ENCODE measurements at regions not wholly inside any gene's neighbourhood (a gene's known extent, or its start where the extent isn't known, plus 50 kb on each side); places are given as distances from the start of the nearest gene placed in this dataset.

DNA sequence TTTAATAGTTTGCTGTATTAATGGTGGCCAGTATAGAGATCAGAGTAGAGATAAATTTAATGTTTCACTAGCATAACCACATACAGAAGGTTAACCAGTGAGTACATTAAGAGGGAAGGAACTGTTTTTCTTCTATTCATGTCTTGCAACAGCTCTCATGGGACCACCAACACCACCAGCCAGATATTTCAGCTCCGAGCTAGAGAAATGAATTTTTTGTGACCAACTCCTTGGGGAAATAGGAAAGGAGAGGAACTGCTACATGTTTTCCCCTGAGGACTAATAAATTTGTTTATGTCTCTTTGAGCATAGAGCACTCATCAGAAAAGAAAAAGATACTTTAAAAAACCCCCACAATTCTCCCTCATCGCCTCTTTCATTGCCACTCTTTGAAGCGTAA is 247.5 kb downstream of the MBNL1 start:
- DNase-seq (ENCODE audit: low read depth in 2 of 3, low spot score in 1 of 3) = no peak

DNA sequence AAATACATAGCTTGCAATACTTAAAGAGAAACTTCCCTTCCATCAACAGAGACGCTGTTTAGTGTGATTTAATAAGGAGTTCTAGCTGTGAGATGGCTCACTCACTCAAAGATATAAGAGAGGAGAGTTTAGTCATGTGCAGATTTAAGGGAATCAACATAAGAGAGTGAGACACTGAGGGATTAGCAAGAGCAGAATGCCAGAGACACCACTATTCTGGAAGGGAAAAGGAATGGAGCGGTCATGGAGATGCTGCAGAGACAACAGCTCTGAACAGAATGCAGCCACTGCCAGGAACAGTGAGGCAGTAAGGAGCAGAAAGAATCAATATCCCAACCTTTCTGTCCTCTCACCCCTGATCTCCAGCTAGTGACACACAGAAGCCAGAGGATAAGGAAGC is 248.8 kb downstream of the MBNL1 start:
- DNase-seq (ENCODE audit: low read depth in 2 of 3, low spot score in 1 of 3) = no peak

DNA sequence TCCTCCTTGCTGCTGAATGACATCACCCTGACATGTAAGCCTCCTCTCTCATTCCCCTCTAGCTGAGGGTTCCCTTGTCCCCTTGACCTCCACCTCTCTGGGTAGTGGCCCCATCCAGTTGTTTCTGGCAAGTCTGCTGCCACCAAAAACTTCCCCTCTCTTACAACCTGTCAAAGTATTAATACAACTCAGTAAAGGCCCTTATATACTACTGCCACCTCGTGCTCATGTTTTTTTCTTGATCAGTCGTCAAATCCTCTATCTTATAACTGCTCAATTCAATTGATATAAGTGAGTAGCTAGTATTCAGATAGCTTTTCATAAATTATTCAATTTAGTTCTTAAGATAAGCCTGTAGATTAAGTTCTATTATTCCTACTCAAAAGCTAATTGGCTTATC is 249.6 kb downstream of the MBNL1 start:
- no peak for DNase-seq (ENCODE audit: low read depth in 2 of 3, low spot score in 1 of 3)

DNA sequence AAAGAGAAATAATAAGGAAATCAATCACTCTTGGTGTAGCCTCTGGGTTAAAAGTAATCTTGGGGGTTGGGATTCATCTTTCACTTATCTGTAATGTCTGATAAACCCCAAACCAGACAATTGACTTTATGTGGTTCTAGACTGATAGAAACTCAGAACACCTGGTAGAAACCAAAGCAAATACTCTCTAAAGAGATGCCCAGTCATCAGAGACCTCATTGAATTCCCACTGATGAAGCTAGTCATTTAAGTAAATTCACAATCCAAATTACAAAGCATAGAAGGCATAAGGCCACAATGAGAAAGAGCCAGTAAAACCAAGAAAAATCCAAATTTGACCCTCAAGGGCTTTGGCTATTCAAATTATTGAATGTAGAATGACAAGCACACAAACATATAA is 250.6 kb downstream of the MBNL1 start:
- no peak for DNase-seq (ENCODE audit: low read depth in 2 of 3, low spot score in 1 of 3)

DNA sequence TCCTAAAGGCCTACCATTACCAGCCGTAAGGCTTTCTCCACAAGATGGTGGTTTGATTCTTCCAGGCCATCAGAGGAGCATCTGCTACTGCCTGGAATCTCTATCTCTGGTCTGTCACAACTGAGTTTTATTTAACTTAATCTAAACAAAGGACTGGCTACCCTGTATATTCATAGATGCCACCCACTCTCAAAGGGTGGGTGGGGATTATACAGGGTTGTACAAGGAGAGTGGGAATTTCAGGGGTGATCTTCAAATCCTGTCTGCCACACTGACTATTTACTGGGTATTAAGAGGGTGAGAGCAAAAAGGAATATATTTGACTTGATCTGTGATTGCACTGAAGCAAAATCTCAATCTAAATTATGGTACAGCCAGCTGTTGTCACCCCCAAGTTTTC is 253.3 kb downstream of the MBNL1 start:
- no peak for DNase-seq (ENCODE audit: low read depth in 2 of 3, low spot score in 1 of 3)

DNA sequence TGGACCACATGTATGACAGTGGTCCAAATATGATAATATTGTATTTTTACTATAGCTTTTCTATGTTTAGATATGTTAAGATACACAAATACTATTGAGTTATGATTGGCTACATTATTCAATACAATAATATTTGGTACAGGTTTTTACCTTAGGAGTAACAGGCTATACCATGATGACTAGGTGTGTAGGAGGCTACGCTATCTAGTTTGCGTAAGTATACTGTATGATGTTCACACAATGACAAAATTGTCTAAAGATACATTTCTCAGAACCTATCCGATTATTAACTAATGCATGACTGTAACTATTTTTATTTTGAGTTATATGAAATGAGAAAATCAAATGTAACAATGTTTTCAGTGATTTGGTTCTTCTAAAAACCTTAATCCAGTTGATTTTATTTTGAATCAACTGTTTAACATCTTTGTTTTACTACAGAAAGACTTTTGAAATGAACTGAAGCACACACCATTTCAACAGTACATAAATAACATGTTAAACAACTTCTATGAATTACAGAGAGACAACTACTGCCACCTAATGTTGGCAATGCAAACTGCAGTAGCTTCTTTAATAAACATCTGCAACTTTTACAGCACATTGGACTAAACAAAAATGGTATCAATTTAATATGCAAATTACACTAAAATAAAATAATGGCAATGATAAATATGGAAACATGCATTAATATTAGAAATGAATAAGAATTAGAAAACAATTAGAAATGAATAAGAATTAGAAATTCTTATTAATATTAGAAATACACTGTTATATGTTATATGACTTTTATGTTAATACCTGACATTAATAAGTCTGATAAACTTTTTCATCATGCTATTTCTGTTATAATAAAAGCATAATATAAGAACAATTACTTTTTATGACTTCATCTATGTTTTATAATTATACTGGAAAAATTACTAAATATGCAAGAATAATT is 255.7 kb downstream of the MBNL1 start:
- DNase-seq (ENCODE audit: low read depth in 2 of 3, low spot score in 1 of 3) = peak in 2 of 3 donors; percentile 22 to 52

DNA sequence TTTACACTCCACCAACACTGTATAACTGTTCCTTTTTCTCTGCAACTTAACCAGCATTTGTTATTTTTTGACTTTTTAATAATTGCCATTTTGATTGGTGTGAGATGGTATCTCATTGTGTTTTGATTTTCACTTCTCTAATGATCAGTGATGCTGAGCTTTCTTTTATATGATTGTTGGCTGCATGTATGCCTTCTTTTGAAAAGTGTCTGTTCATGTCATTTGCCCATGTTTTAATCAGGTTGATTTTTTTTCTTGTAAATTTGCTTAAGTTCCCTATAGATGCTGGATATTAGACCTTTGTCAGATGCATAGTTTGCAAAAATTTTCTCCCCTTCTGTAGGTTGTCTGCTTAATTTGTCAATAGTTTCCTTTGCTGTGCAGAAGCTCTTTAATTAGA is 263.0 kb downstream of the MBNL1 start:
- no peak for DNase-seq (ENCODE audit: low read depth in 2 of 3, low spot score in 1 of 3)

DNA sequence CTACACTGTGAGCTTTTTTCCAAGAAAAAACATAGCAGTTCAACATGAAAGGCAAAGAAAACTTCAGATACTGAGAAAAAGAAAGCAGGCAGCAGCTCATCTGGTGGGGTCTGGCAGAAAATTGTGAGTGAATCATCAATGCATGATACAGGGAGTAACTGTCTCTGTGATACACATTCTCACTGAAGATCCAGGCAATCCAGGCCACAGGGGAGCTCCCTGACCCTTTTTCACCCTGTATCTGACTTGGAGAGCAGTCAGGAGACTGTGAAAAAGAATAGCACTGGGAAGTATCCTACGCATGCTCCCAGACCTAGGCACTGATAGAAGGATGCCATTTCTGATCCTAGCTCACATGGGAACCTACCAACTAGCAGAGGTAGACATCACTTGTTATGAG is 269.8 kb downstream of the MBNL1 start:
- DNase-seq (ENCODE audit: low read depth in 2 of 3, low spot score in 1 of 3) = no peak

DNA sequence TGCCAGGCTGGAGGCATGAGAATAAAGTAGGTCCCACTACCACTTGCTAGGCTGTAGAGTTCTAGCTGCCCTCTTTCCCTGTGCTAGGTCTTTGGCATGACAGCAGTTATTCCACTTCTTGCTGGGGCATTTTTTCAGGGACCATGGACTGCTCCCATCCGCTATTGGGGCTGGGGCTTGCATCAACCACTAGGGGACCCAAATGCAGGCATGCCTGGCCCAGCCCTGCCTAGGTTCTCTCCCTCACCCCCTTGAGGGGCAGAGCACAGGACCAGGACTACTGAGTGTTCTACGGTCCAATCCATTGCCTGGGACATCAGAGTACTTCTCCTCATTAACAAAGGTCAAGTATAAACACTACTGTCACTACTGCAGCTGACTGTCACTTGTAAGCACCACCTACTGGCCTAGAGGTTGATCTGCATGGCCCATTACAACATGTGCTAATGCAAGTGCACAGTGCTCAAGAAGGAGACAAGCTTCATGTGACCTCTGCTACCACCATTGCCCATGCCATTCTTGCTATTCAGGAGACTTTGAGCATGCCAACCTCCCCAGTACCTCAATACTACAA is 270.5 kb downstream of the MBNL1 start:
- DNase-seq (ENCODE audit: low read depth in 2 of 3, low spot score in 1 of 3) = no peak

DNA sequence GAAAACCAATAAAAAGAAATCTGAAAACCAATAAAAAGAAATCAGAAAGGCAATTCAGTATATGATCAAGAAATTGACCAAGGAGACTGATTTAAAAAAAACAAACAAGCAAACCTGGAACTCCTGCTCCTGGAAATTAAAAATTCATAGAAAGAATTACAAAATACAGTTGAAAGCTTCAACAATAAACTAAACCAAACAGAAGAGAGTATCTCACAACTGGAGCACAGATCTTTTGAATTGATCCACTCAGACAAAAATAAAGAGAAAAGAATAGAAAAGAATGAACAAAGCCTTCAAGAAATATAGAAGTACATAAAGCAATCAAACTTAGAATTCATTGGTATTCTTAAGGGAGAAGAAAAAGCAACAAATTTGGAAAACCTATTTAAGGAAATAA is 271.4 kb downstream of the MBNL1 start:
- DNase-seq (ENCODE audit: low read depth in 2 of 3, low spot score in 1 of 3) = no peak

DNA sequence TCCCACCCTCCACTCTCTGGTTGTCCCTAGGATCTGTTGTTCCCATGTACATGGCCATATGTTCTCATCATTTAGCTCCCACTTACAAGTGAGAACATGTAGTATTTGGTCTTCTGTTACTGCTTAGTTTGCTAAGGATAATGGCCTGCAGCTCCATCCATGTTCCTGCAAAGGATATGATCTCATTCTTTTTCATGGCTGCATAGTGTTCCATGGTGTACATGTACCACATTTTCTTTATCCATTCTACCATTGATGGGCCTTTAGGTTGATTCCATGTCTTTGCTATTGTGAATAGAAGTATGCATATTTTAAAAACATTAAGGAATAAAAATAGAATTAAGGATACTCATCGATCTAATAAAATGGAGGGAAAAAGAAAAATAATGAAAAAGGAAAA is 278.4 kb downstream of the MBNL1 start:
- DNase-seq (ENCODE audit: low read depth in 2 of 3, low spot score in 1 of 3) = no peak

DNA sequence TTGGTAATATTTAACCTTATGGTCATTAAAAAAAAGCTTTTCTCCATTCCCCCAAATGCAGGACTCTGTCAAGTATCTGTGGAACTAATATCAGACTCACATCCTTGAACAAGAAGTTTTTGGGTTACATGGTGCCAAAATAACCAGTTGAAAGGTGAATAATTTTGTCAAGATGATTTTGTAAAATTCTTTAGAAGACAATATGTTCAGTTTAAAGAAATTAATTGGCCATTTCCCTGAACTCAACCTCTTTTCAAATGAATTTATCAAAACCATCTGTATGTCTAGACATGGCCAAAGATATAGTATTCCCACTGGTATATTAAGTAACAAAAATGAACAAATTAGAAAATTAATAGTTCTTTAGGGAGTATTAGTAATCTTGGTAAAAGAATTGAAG is 280.5 kb downstream of the MBNL1 start:
- no peak for DNase-seq (ENCODE audit: low read depth in 2 of 3, low spot score in 1 of 3)

DNA sequence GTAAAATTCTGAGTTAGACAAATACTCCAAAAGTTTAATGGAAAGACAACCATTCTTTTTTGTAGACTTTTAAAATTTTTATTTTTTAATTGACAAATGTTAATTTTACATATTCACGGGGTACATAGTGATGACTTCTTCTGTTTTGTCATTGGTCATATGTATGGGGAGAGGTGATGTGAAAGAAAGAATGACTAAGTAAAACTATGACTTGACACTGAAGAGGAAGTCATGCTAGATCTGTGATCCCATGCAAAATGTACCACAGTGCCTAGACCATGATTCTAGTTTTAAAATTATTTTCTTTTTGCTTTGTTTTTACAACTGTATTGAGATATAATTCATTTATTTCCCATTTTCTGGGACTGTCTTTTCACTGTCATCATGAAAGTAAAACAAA is 281.6 kb downstream of the MBNL1 start:
- no peak for DNase-seq (ENCODE audit: low read depth in 2 of 3, low spot score in 1 of 3)

DNA sequence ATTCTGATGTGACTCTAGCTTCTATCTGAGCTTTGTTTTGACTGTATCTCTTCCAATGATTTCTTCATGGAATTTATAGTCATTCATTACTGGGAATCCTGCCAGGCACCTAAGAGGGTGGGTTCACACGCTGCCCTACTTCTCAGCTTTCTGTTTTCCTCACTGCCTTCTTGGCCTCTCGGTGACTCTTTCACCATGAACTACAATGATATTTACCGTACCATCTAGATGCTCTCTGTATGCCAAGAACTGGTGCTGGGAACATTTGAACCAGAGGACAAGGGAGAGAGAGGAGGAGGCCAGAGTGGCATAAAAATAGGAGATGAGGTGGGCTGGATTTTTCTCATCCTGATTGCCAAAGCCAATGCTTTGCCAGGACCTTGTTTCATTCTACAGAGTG is 280.0 kb upstream of the P2RY1 start:
- no peak for DNase-seq (ENCODE audit: low read depth in 2 of 3, low spot score in 1 of 3)

DNA sequence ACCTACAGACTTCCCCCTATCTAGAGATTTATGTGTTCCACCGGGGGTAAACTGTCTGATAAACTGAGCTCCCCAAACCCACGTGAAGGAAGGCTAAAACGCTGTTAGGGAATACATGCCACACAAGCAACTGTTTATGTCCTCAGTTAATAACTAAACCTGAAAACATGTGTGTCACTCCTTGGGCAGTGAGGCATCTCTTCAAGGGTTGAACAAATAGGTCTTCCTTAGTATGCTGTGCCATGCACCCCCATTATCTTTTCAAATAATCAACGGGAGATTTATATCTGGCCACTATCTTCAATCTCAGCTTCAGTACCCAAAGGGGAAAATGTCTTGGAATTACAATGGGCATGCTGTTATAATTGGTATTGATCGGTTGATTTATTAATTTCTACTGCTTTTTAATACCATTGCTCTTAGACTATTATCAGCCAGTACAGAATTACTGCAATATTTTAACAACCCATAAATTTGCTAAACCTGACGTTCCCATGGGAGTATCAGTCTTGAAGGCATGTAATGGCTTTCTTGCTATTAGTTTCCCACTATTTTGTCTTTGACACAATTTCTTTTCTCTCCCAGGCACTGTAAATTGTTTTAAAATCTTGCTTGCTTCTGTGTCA is 279.2 kb upstream of the P2RY1 start:
- DNase-seq (ENCODE audit: low read depth in 2 of 3, low spot score in 1 of 3) = no peak

DNA sequence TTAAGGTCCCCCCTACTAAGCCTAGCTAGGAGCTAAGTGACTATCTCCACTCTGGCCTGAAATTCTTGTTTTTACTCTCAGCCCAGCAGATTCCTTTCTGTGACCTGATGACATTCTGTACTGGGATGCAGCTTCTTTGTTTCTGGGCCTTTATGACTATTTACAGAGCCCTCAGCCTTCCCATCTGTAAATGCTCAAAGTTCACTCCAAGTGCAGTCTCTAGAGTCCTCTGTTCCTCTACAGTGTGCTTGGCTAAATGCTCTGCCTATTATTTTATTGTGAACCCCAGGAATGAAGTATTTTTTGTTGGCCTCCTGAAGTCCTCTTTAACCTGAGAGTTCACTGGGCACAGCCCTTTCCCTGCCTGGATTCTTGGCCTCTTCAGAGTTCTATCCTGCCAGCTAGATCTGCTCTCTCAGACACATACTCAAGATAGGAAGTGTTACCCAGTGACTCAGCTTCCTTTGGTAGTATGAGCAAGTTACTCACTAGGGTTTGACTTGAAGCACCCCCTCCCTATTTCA is 278.1 kb upstream of the P2RY1 start:
- no peak for DNase-seq (ENCODE audit: low read depth in 2 of 3, low spot score in 1 of 3)

DNA sequence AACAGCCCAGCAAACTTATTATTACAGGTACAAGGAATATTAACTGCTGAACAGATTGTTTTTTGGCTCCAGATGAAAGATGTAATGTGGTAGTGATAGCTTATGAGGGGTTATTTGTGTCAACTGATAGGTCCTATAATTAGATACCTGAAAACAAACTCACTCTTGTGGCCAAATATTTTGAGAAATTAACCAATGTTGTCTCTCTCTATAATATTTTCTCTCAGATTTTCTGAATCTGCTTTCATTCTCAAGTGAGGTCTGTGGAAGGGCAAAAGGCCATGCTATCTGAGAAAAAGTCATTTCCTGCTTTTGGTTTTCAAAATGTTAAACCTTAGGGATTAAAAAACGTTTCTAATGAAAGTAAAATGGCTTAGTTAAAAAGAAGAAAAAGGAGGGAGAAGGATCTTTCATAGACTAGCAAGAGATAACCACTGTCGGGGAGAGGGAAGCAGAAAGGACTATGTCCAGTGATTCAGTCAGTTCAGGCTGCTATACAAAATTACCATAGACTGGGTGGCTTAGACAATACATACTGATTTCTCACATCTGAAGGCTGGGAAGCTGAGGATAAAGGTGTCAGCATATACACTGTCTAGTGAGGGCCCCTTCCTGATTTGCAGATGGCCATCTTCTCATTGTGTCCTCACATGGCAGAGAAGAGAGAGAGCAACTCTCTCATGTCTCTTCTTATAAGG is 277.5 kb upstream of the P2RY1 start:
- no peak for DNase-seq (ENCODE audit: low read depth in 2 of 3, low spot score in 1 of 3)

DNA sequence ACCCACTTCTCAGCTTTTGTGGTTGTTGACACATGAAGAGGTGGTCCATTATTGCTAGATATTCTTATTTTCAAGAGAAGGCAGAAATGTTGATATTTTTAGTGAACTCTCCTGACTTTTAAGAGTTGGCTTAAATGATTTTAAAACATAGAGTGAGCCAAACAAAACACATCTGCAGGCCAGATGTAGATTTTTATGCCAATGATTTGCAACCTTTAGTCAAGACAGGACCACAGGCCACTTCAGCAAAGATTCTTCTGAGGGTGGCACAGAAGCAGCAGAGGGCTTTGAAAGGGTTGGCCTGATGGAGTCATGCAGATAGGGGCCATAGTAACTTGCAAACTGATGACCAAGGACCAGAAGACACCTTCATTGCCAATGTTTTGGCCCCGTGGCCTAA is 276.5 kb upstream of the P2RY1 start:
- DNase-seq (ENCODE audit: low read depth in 2 of 3, low spot score in 1 of 3) = no peak

DNA sequence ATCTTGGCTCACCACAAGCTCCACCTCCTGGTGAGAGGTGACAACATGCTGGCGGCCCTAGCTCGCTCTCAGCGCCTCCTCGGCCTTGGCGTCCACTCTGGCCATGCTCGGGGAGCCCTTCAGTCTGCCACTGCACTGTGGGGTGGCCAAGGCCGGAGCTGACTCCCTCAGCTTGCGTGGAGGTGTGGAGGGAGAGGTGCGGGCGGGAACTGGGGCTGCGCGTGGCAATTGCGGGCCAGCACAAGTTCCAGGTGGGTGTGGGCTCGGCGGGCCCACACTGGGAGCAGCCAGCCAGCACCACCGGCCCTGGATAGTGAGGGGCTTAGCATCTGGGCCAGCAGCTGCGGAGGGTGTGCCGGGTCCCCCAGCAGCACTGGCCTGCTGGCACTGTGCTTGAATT is 275.7 kb upstream of the P2RY1 start:
- DNase-seq (ENCODE audit: low read depth in 2 of 3, low spot score in 1 of 3) = no peak

DNA sequence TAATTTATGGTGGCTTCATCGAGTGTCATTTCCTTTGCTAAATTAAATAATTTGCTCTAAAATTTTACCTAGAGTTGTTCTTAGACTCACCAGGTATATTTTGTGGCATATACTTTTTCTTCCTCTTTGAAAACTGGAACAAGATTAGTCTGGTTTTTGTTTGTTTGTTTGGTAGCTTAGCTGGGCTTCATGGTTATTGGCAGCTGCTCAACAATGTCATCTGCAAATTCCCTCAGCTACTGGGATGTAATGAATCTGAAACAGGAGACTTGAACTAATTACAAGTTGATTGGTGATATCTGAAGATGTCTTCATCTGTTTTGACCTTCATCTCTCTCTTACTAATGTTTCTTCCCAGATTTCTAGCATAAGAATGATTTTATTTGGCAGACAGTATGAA is 270.5 kb upstream of the P2RY1 start:
- no peak for DNase-seq (ENCODE audit: low read depth in 2 of 3, low spot score in 1 of 3)

DNA sequence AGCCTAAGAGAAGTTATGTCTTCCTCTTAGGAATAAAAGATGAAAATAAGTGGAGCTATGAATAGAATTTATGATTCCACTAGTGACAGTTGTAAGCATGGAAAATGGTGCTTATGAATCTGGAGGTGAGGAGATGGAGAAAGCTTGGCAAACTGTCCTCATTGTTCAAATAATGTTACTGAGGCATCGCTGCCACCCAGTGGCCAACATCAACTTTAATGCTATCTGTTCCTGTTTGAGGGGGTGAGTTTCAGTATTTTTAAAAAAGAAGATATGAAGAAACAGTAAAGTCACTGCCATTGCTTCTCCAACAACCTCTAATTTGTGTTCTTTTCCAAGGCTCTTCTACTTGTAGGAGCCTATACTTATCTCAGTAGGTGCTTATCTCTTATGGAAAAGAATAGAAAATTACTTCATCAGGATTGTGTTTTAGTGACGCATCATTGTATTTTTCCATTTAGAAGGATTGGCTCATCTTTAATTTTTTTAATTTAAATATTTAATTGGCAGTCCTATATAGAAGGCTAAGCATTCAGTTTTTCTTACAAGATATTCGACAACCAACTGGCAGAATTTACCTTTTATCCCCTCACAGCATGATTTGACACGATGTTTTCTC is 260.4 kb upstream of the P2RY1 start:
- peak in 2 of 3 donors; percentile 8 to 25 for DNase-seq (ENCODE audit: low read depth in 2 of 3, low spot score in 1 of 3)

Measured in stimulated activated CD4-positive, alpha-beta T cell treated with anti-CD3 and anti-CD28 coated beads, Interleukin-12 subunit alpha, Interleukin-12 subunit beta, amount 100 ng/mL, for 48 hours (primary cell).